Mesendoderm (in vitro differentiated cells): ENCODE measurements at regions not wholly inside any gene's neighbourhood (a gene's known extent, or its start where the extent isn't known, plus 50 kb on each side); places are given as distances from the start of the nearest gene placed in this dataset.
A peak's percentile ranks its signal among the peaks of the same experiment; 100 is the strongest.

ENCODE experiments used
- DNase-seq: peaks from one replicate; pipeline ENCODE4 v3.0.0; 2013
- H2AK5ac ChIP-seq: 2 replicates; pipeline ENCODE4 v1.6.1; 2013; ENCODE audit warnings: low read length, inconsistent platforms
- H2BK120ac ChIP-seq: 2 replicates; pipeline ENCODE4 v1.6.1; 2013; ENCODE audit warnings: low read depth, mild to moderate bottlenecking, low read length, moderate library complexity, mixed read lengths
- H2BK15ac ChIP-seq: replicated peaks from 2 replicates; pipeline ENCODE4 v1.6.1; 2013; ENCODE audit warnings: low read depth, mild to moderate bottlenecking, moderate library complexity
- H2BK5ac ChIP-seq: 2 replicates; pipeline ENCODE4 v1.6.1; 2013; ENCODE audit warnings: low read length, inconsistent platforms
- H3K18ac ChIP-seq: 2 replicates; pipeline ENCODE4 v1.6.1; 2013; ENCODE audit warnings: mild to moderate bottlenecking, low read length, mixed read lengths
- H3K23ac ChIP-seq: one replicate; pipeline ENCODE4 v1.6.1; 2013; ENCODE audit warnings: low read length
- H3K27ac ChIP-seq: 2 replicates; pipeline ENCODE4 v1.5.1; 2013; ENCODE audit warnings: low read depth, mild to moderate bottlenecking, inconsistent platforms, low read length, moderate library complexity
- H3K27me3 ChIP-seq: 2 replicates; pipeline ENCODE4 v1.6.1; 2013; ENCODE audit warnings: low read length, control low read depth, mild to moderate bottlenecking, inconsistent platforms; ENCODE audit not compliant: insufficient read depth, poor library complexity
- H3K36me3 ChIP-seq: 2 replicates; pipeline ENCODE4 v1.6.1; 2013; ENCODE audit warnings: low read length, inconsistent platforms; ENCODE audit not compliant: control insufficient read depth, insufficient read depth
- H3K4ac ChIP-seq: one replicate; pipeline ENCODE4 v1.6.1; 2013; ENCODE audit warnings: low read depth, mild to moderate bottlenecking, low read length, moderate library complexity
- H3K4me1 ChIP-seq: 2 replicates; pipeline ENCODE4 v1.6.1; 2013; ENCODE audit warnings: low read depth, low read length, inconsistent platforms; ENCODE audit not compliant: control insufficient read depth
- H3K4me2 ChIP-seq: 2 replicates; pipeline ENCODE4 v1.6.1; 2013; ENCODE audit warnings: low read length
- H3K4me3 ChIP-seq: 2 replicates; pipeline ENCODE4 v1.5.1; 2013; ENCODE audit warnings: mild to moderate bottlenecking, low read length
- H3K56ac ChIP-seq: one replicate; pipeline ENCODE4 v1.6.1; 2013; ENCODE audit warnings: low read length
- H3K79me1 ChIP-seq: 2 replicates; pipeline ENCODE4 v1.6.1; 2013; ENCODE audit warnings: low read length, inconsistent platforms
- H3K79me2 ChIP-seq: 2 replicates; pipeline ENCODE4 v1.6.1; 2013; ENCODE audit warnings: mild to moderate bottlenecking, low read length; ENCODE audit not compliant: control insufficient read depth, insufficient read depth
- H3K9ac ChIP-seq: 2 replicates; pipeline ENCODE4 v1.6.1; 2013; ENCODE audit warnings: low read length, inconsistent platforms
- H4K5ac ChIP-seq: one replicate; pipeline ENCODE4 v1.6.1; 2013; ENCODE audit warnings: low read length
- H4K8ac ChIP-seq: one replicate; pipeline ENCODE4 v1.6.1; 2013; ENCODE audit warnings: low read depth, mild to moderate bottlenecking, control low read depth, low read length, moderate library complexity
- WGBS: extraction: QIAGEN DNeasy Blood & Tissue Kit; methylation state at CpG from one replicate; pipeline ENCODE4 v1.1.7; 2013; ENCODE audit warnings: low lambda C conversion rate, missing lambda C conversion rate; ENCODE audit not compliant: insufficient coverage; ENCODE audit errors: extremely low coverage; 5-methylcytosine and 5-hydroxymethylcytosine counted together

DNA sequence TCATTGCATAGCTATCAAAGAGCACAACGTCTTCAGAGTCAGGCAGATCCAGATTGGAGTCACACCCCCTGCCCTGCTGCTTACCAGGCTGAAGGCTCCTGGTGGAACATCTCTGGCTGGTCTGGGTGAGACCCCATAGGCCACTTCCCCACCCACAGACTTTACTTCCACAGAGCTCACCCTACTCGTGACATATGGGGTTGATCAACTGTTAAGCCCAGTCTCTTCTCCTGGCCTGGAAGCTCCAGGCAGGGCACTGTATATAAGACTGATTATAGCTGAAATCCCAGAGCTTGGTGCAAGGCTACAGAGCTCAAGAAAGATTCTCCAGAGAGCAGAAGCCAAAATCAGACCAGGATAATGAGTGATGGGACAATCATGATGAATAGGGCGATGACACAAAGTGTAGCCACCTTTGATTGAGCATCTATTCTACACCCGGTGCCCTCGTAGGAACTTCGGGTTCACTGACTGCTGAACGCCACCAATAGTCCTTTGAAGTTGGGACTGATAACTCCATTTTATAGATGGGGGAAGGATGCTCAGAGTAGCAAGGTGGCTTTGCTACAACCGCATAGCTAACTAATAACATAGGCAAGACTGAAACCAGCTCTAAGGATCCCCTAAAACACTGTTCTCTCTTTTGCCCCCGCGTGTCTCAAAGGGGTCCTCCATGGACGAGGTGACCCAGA lies 287.8 kb downstream of the BCL11B start:
- Histone ChIP-seq H2BK5ac (no peak overlapping the region), H3K9ac (no peak overlapping the region)

DNA sequence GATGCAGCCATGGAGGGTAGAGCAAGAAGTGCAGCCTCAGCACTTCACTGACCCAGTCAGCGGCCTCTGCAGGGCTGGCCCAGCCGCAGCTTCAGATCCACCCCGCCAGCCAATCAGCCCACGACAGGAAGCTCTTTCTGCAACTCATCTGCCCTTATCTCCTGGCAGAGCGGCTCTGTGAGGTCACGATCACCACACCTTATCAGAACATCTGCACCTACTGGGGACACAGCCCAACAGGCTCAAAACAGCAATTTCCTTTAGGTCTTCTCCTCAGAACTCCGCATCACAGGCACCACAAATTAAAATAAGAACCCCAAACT lies 287.3 kb downstream of the BCL11B start:
- Histone ChIP-seq H3K27me3 (no peaks in the 10 kb centered on the region), H3K79me2 (no peaks in the 10 kb centered on the region), H3K4me3 (no peak overlapping the region), H3K18ac (no peak overlapping the region), H2BK15ac (no peak overlapping the region), H2BK120ac (no peak overlapping the region), H3K27ac (peak overlapping the region; percentile 17), H3K4ac (no peak overlapping the region), H2AK5ac (no peak overlapping the region), H2BK5ac (no peak overlapping the region), H3K23ac (no peak overlapping the region), H3K56ac (peak overlapping the region; percentile 56), H3K4me2 (no peak overlapping the region), H3K9ac (no peak overlapping the region), H4K5ac (no peak overlapping the region), H3K36me3 (no peaks in the 10 kb centered on the region), H3K4me1 (peaks cover 10% of the 10 kb centered on the region), H4K8ac (no peak overlapping the region), H3K79me1 (no peaks in the 10 kb centered on the region)
- DNase-seq: peak; percentile 79
- WGBS: no CpG with 5 or more reads among the region's 7 CpGs

More for the DNA sequence above, 287.8 kb downstream of the BCL11B start:
- DNase-seq: peak; percentile 40
- no peak overlapping the region for H3K4ac ChIP-seq
- H2BK15ac ChIP-seq: no peak overlapping the region
- no peak overlapping the region for H3K4me2 ChIP-seq
- H3K23ac ChIP-seq: no peak overlapping the region
- H3K18ac ChIP-seq: peak overlapping the region; percentile 21
- no peak overlapping the region for H2BK120ac ChIP-seq
- no peak overlapping the region for H3K4me3 ChIP-seq
- H2AK5ac ChIP-seq: no peak overlapping the region
- H3K4me1 ChIP-seq: peaks cover 10% of the 10 kb centered on the region
- no peak overlapping the region for H4K5ac ChIP-seq
- no peak overlapping the region for H4K8ac ChIP-seq
- no peaks in the 10 kb centered on the region for H3K79me1 ChIP-seq
- no peak overlapping the region for H3K27ac ChIP-seq
- H3K56ac ChIP-seq: peak overlapping the region; percentile 22
- no peaks in the 10 kb centered on the region for H3K36me3 ChIP-seq
- WGBS: no CpG with 5 or more reads among the region's 11 CpGs
- no peaks in the 10 kb centered on the region for H3K27me3 ChIP-seq
- H3K79me2 ChIP-seq: no peaks in the 10 kb centered on the region

DNA sequence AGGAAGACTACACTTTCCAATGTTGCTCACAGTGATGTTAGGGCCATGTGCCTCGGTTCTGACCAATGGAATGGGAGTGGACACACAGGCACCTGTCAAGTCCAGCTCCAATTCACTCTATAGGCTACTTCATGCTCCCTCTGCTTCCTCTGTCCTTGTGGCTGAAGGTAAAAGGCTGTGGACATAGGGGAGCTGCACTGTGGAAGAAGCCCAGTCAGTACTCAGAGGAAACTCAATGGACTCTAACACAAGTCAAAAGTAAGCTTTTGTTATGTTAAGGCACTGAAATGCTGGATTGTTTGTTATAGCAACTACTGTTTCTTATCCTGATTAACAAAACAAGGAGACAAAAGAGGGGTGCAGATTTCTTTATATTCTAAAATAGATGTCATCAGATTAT lies 278.2 kb downstream of the BCL11B start:
- H3K36me3 ChIP-seq: no peaks in the 10 kb centered on the region
- H4K8ac ChIP-seq: no peak overlapping the region
- H3K4me3 ChIP-seq: no peak overlapping the region
- no peaks in the 10 kb centered on the region for H3K27me3 ChIP-seq
- H3K79me1 ChIP-seq: no peaks in the 10 kb centered on the region
- H2BK120ac ChIP-seq: no peak overlapping the region
- no peak for DNase-seq
- H3K9ac ChIP-seq: no peak overlapping the region
- no peak overlapping the region for H3K4me2 ChIP-seq
- H3K27ac ChIP-seq: no peak overlapping the region
- no peak overlapping the region for H2AK5ac ChIP-seq
- no peak overlapping the region for H3K56ac ChIP-seq
- no peak overlapping the region for H2BK5ac ChIP-seq
- H4K5ac ChIP-seq: no peak overlapping the region
- H3K18ac ChIP-seq: no peak overlapping the region
- no peak overlapping the region for H2BK15ac ChIP-seq
- H3K4me1 ChIP-seq: peaks cover 2% of the 10 kb centered on the region
- no peak overlapping the region for H3K4ac ChIP-seq
- no peaks in the 10 kb centered on the region for H3K79me2 ChIP-seq
- no CpG with 5 or more reads among the region's 1 CpG for WGBS
- no peak overlapping the region for H3K23ac ChIP-seq

DNA sequence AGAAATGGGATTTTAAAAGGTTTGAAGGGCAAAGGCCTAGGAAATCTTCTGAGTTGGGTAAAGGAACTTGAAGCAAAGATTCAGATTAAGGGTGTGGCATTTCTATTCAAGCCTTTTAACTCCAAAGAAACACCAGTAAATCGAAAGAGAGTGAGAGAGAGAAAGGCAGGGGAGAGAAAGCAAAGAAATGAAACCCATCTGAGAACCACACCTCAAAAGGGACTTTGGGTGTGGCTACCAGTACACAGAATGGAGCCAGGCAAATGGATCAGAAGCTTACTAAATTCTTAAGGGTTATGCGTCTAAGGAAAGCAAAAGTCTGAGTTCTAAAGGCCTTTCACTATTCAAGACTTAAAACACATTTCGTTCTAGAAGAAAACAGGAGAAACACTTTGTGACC lies 277.4 kb downstream of the BCL11B start:
- H3K4me2 ChIP-seq: no peak overlapping the region
- H3K18ac ChIP-seq: no peak overlapping the region
- H3K23ac ChIP-seq: no peak overlapping the region
- no peaks in the 10 kb centered on the region for H3K79me1 ChIP-seq
- no CpG with 5 or more reads among the region's 3 CpGs for WGBS
- no peaks in the 10 kb centered on the region for H3K79me2 ChIP-seq
- H4K5ac ChIP-seq: no peak overlapping the region
- H3K4ac ChIP-seq: no peak overlapping the region
- H3K27me3 ChIP-seq: no peaks in the 10 kb centered on the region
- no peak overlapping the region for H3K9ac ChIP-seq
- H4K8ac ChIP-seq: no peak overlapping the region
- H2BK15ac ChIP-seq: no peak overlapping the region
- no peak overlapping the region for H2BK5ac ChIP-seq
- no peak overlapping the region for H2AK5ac ChIP-seq
- H3K27ac ChIP-seq: no peak overlapping the region
- no peak overlapping the region for H3K56ac ChIP-seq
- H3K36me3 ChIP-seq: no peaks in the 10 kb centered on the region
- DNase-seq: no peak
- H2BK120ac ChIP-seq: no peak overlapping the region
- peaks cover 2% of the 10 kb centered on the region for H3K4me1 ChIP-seq
- no peak overlapping the region for H3K4me3 ChIP-seq

DNA sequence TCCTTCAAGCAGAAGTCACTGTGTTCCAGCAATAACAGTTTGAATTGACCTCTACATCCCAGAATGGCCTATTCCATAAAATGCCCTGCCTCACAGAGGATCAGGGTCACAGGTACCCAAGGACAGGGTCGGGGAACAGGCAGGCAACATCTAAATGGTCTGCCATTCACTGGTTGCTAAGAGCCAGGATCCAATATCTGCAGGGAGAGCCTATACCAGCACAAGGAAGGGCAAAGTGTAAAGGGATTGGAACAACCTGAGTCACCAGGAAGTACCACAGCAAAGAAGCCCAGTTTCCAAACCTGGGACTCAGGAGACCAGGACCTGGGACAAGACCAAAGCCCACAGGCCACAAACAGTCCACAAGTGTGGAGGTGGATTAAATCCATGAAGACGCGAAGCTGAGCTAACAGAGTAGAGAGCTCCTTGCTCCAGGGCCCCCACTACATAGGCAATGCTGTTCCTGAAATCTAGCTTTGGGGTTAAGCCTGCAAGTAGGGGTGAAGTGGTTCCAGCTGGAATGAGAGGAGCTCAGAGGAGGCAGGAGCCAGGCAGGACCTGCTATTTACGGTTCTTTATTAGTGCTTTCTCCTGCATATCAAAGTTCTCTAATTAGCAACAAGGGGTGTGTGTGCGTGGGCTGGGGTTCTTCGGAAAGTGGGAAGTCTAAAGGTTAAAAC lies 274.3 kb downstream of the BCL11B start:
- Histone ChIP-seq H2BK5ac (no peak overlapping the region), H3K4me3 (no peak overlapping the region), H4K5ac (no peak overlapping the region), H3K27me3 (no peaks in the 10 kb centered on the region), H3K23ac (no peak overlapping the region), H3K9ac (no peak overlapping the region), H4K8ac (no peak overlapping the region), H3K4me1 (peaks cover 2% of the 10 kb centered on the region), H2BK120ac (no peak overlapping the region), H3K4ac (no peak overlapping the region), H3K56ac (no peak overlapping the region), H2AK5ac (no peak overlapping the region), H3K18ac (no peak overlapping the region), H3K79me2 (no peaks in the 10 kb centered on the region), H3K4me2 (no peak overlapping the region), H3K79me1 (no peaks in the 10 kb centered on the region), H2BK15ac (no peak overlapping the region), H3K27ac (no peak overlapping the region), H3K36me3 (no peaks in the 10 kb centered on the region)
- no peak for DNase-seq
- WGBS: no CpG with 5 or more reads among the region's 6 CpGs

DNA sequence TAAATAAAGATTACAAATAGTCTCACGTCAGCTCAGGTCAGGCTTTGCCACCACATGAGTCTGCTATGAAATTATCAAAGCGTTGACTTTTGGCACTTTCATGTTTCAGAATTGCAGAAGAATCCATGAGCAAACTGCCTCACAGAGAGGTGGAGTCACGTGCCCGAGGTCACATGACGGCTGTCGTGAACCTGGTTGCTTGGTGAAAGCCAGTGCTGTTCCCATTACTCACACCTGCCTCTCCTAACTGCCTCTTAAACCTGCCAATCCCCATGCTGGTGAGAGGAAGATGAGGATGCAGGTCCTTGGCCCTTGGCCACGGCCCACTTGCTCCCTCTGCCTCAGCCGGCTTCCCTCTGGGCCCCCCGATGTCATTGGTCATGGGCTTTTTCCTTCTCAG lies 272.7 kb downstream of the BCL11B start:
- no peak overlapping the region for H3K23ac ChIP-seq
- H2BK5ac ChIP-seq: no peak overlapping the region
- no peak overlapping the region for H3K9ac ChIP-seq
- no peak overlapping the region for H2AK5ac ChIP-seq
- H3K79me2 ChIP-seq: no peaks in the 10 kb centered on the region
- no peak overlapping the region for H3K56ac ChIP-seq
- H4K8ac ChIP-seq: no peak overlapping the region
- no peak overlapping the region for H3K4ac ChIP-seq
- DNase-seq: no peak
- H3K4me2 ChIP-seq: no peak overlapping the region
- H3K27me3 ChIP-seq: no peaks in the 10 kb centered on the region
- no peak overlapping the region for H2BK15ac ChIP-seq
- no peak overlapping the region for H3K27ac ChIP-seq
- WGBS: no CpG with 5 or more reads among the region's 9 CpGs
- H3K4me3 ChIP-seq: no peak overlapping the region
- no peaks in the 10 kb centered on the region for H3K4me1 ChIP-seq
- H3K18ac ChIP-seq: no peak overlapping the region
- H3K79me1 ChIP-seq: no peaks in the 10 kb centered on the region
- H2BK120ac ChIP-seq: no peak overlapping the region
- H4K5ac ChIP-seq: no peak overlapping the region
- H3K36me3 ChIP-seq: no peaks in the 10 kb centered on the region
